ENCODE measurements at regions not wholly inside any gene's neighbourhood (a gene's known extent, or its start where the extent isn't known, plus 50 kb on each side); places are given as distances from the start of the nearest gene placed in this dataset.

DNA sequence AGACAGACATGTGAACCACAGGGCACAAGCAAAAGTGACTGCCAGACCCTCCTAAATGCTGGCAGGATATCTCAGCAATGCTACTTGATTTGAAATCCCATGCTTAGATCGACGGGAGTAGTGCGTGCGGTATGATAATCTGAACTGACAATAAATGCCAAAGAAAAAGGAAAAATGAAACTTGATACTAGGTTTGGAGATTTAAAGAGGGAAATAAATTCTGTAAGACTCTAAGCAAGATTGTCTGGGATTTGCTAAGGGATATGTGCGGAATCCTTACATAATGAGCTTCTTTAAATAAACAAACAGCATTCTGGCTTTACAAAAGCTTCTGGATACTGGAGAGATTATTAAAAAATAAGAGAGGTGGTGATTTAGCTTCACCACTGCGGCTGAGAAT lies 203.6 kb downstream of the CAAP1 start:
- TF ChIP-seq POLR2A (IDR thresholded peaks at IDR 0.05) (no peak), CTCF (IDR thresholded peaks at IDR 0.05) (no peak)
